Neural progenitor cell (in vitro differentiated cells): ENCODE measurements at regions not wholly inside any gene's neighbourhood (a gene's known extent, or its start where the extent isn't known, plus 50 kb on each side); places are given as distances from the start of the nearest gene placed in this dataset.

Experiments
- EZH2 ChIP-seq: fragments of 200-600 bp; sonication (generic); IDR thresholded peaks from 2 replicates; pipeline ENCODE4 v1.6.1; 2017; ENCODE audit warnings: antibody characterized with exemption, mild to moderate bottlenecking, moderate library complexity
- EZH2phosphoT487 ChIP-seq: fragments of 200-600 bp; sonication (generic); IDR thresholded peaks from 2 replicates; pipeline ENCODE4 v1.6.1; 2017; ENCODE audit warnings: antibody characterized with exemption
- TF ChIP-seq, protein P1 (sequence below): fragments of 200-600 bp; sonication (generic); IDR thresholded peaks from 2 replicates; pipeline ENCODE4 v1.5.1; 2017; ENCODE audit warnings: antibody characterized with exemption, mild to moderate bottlenecking

- TF ChIP-seq, protein P1, sequence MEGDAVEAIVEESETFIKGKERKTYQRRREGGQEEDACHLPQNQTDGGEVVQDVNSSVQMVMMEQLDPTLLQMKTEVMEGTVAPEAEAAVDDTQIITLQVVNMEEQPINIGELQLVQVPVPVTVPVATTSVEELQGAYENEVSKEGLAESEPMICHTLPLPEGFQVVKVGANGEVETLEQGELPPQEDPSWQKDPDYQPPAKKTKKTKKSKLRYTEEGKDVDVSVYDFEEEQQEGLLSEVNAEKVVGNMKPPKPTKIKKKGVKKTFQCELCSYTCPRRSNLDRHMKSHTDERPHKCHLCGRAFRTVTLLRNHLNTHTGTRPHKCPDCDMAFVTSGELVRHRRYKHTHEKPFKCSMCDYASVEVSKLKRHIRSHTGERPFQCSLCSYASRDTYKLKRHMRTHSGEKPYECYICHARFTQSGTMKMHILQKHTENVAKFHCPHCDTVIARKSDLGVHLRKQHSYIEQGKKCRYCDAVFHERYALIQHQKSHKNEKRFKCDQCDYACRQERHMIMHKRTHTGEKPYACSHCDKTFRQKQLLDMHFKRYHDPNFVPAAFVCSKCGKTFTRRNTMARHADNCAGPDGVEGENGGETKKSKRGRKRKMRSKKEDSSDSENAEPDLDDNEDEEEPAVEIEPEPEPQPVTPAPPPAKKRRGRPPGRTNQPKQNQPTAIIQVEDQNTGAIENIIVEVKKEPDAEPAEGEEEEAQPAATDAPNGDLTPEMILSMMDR = no peak
- TF ChIP-seq EZH2 = no peak
- no peak for TF ChIP-seq EZH2phosphoT487
Observed at GRCh38 chr3:65005486-65005885, 317.7 kb upstream of the ADAMTS9 start.
